ENCODE measurements at regions not wholly inside any gene's neighbourhood (a gene's known extent, or its start where the extent isn't known, plus 50 kb on each side); places are given as distances from the start of the nearest gene placed in this dataset.

GRCh38 chr12:93202688-93203087 is 175.0 kb upstream of the NUDT4 start:
- TF ChIP-seq CTCF (conservative IDR thresholded peaks at IDR 0.05 in 1 of 2, IDR thresholded peaks at IDR 0.05 in 1 of 2; ENCODE audit: low read depth in 1 of 2, low read length in 2 of 2) = no peak
- no peak for TF ChIP-seq EZH2 (IDR thresholded peaks at IDR 0.05; ENCODE audit: low read length, missing control alignments)
